Trophoblast cell (in vitro differentiated cells and primary cell): ENCODE measurements at regions not wholly inside any gene's neighbourhood (a gene's known extent, or its start where the extent isn't known, plus 50 kb on each side); places are given as distances from the start of the nearest gene placed in this dataset.

Experiments used
- DNase-seq, 2 donors: peaks; one replicate each; pipeline ENCODE4 v3.0.0-alpha.2; 2016
- H2AFZ ChIP-seq: 2 replicates; pipeline ENCODE4 v1.6.1; 2013; ENCODE audit warnings: low read length, moderate library complexity, mild to moderate bottlenecking; ENCODE audit not compliant: insufficient read depth, poor library complexity
- H2AK5ac ChIP-seq: 2 replicates; pipeline ENCODE4 v1.6.1; 2013; ENCODE audit warnings: mild to moderate bottlenecking, low read length
- H2BK120ac ChIP-seq: 2 replicates; pipeline ENCODE4 v1.6.1; 2013; ENCODE audit warnings: low read length, mild to moderate bottlenecking, moderate library complexity; ENCODE audit not compliant: insufficient read depth, poor library complexity
- H2BK12ac ChIP-seq: 2 replicates; pipeline ENCODE4 v1.6.1; 2013; ENCODE audit warnings: mild to moderate bottlenecking, low read length, moderate library complexity
- H2BK5ac ChIP-seq: 2 replicates; pipeline ENCODE4 v1.6.1; 2013; ENCODE audit warnings: low read length, low read depth, moderate library complexity, mild to moderate bottlenecking; ENCODE audit not compliant: poor library complexity
- H3K14ac ChIP-seq: 2 replicates; pipeline ENCODE4 v1.6.1; 2013; ENCODE audit warnings: mild to moderate bottlenecking, low read length
- H3K18ac ChIP-seq: 2 replicates; pipeline ENCODE4 v1.6.1; 2013; ENCODE audit warnings: mild to moderate bottlenecking, low read length
- H3K23ac ChIP-seq: 2 replicates; pipeline ENCODE4 v1.6.1; 2013; ENCODE audit warnings: low read length
- H3K27ac ChIP-seq: 2 replicates; pipeline ENCODE4 v1.5.1; 2013; ENCODE audit warnings: low read depth, mild to moderate bottlenecking, inconsistent platforms, low read length, moderate library complexity
- H3K27me3 ChIP-seq: 2 replicates; pipeline ENCODE4 v1.6.1; 2013; ENCODE audit warnings: inconsistent platforms, mild to moderate bottlenecking, low read length, moderate library complexity; ENCODE audit not compliant: insufficient read depth
- H3K36me3 ChIP-seq, 2 experiments: 1 replicate in 1 of 2; 2 replicates in 1 of 2; pipeline ENCODE4 v1.6.1; 2013; ENCODE audit warnings: low read length in 2 of 2, mild to moderate bottlenecking in 2 of 2, moderate library complexity in 1 of 2; ENCODE audit not compliant: insufficient read depth in 2 of 2, control insufficient read depth in 1 of 2
- H3K4ac ChIP-seq: 2 replicates; pipeline ENCODE4 v1.6.1; 2013; ENCODE audit warnings: low read depth, mild to moderate bottlenecking, low read length, moderate library complexity
- H3K4me1 ChIP-seq, 2 experiments: 1 replicate in 1 of 2; 2 replicates in 1 of 2; pipeline ENCODE4 v1.6.1; 2013; ENCODE audit warnings: low read length in 2 of 2, mild to moderate bottlenecking in 2 of 2, moderate library complexity in 1 of 2; ENCODE audit not compliant: insufficient read depth in 2 of 2, control insufficient read depth in 1 of 2
- H3K4me2 ChIP-seq: 2 replicates; pipeline ENCODE4 v1.6.1; 2013; ENCODE audit warnings: inconsistent platforms, mild to moderate bottlenecking, low read length, moderate library complexity
- H3K4me3 ChIP-seq: 2 replicates; pipeline ENCODE4 v1.5.1; 2013; ENCODE audit warnings: mild to moderate bottlenecking, low read depth, low read length, inconsistent platforms
- H3K79me1 ChIP-seq: one replicate; pipeline ENCODE4 v1.6.1; 2013; ENCODE audit warnings: low read length
- H3K79me2 ChIP-seq: 2 replicates; pipeline ENCODE4 v1.6.1; 2013; ENCODE audit warnings: low read length, mild to moderate bottlenecking; ENCODE audit not compliant: control insufficient read depth, insufficient read depth, poor library complexity
- H3K9ac ChIP-seq: 2 replicates; pipeline ENCODE4 v1.6.1; 2013; ENCODE audit warnings: mild to moderate bottlenecking, low read length
- H3K9me3 ChIP-seq: 2 replicates; pipeline ENCODE4 v1.6.1; 2013; ENCODE audit warnings: low read depth, mild to moderate bottlenecking, control low read depth, inconsistent platforms, low read length; ENCODE audit not compliant: insufficient read depth
- H4K12ac ChIP-seq: 2 replicates; pipeline ENCODE4 v1.6.1; 2013; ENCODE audit warnings: low read depth, mild to moderate bottlenecking, low read length, moderate library complexity
- H4K8ac ChIP-seq: 2 replicates; pipeline ENCODE4 v1.6.1; 2013; ENCODE audit warnings: low read depth, mild to moderate bottlenecking, low read length, moderate library complexity
- H4K91ac ChIP-seq: one replicate; pipeline ENCODE4 v1.6.1; 2013; ENCODE audit warnings: low read depth, mild to moderate bottlenecking, low read length, moderate library complexity
- WGBS: extraction: QIAGEN DNeasy Blood & Tissue Kit; methylation state at CpG from one replicate; pipeline ENCODE4 v1.1.7; 2013; ENCODE audit warnings: missing lambda C conversion rate; ENCODE audit not compliant: insufficient read length, insufficient coverage; ENCODE audit errors: extremely low coverage; 5-methylcytosine and 5-hydroxymethylcytosine counted together

DNA sequence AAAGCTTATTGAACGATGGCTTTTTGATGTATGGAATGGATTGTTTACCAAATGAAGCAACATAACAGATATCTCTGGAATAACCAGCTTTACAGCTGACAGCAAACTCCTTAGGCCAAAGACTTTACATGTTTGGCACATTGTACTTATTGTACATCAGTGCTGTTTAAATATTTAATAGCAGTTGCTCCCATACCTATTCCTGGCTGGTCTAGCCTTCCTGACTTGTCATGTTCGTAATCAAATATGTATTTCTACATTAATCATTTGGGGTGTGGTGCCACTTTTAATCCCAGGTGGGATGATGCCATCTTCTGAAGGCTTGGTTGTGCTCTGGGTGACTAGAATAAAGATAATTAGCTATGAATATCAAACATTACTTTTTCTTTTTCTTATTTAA is 67.4 kb upstream of the FRY start:
- Histone ChIP-seq H3K18ac (no peak overlapping the region), H2BK5ac (no peak overlapping the region), H2AK5ac (no peak overlapping the region), H2BK120ac (no peak overlapping the region), H3K23ac (no peak overlapping the region), H3K4me3 (no peak overlapping the region), H3K27me3 (no peaks in the 10 kb centered on the region), H3K9ac (no peak overlapping the region), H3K79me1 (no peaks in the 10 kb centered on the region), H3K9me3 (no peaks in the 10 kb centered on the region), H4K91ac (no peak overlapping the region), H3K4ac (no peak overlapping the region), H3K4me1 (peaks cover 0 to 2% of the 10 kb centered on the region in 2 experiments), H3K4me2 (no peak overlapping the region), H2AFZ (no peak overlapping the region), H2BK12ac (no peak overlapping the region), H4K12ac (no peak overlapping the region), H3K79me2 (no peaks in the 10 kb centered on the region), H3K27ac (no peak overlapping the region), H3K14ac (no peak overlapping the region), H3K36me3 (no peaks in the 10 kb centered on the region), H4K8ac (no peak overlapping the region)
- WGBS, result no CpG with 5 or more reads among the region's 2 CpGs
- DNase-seq, result no peak

DNA sequence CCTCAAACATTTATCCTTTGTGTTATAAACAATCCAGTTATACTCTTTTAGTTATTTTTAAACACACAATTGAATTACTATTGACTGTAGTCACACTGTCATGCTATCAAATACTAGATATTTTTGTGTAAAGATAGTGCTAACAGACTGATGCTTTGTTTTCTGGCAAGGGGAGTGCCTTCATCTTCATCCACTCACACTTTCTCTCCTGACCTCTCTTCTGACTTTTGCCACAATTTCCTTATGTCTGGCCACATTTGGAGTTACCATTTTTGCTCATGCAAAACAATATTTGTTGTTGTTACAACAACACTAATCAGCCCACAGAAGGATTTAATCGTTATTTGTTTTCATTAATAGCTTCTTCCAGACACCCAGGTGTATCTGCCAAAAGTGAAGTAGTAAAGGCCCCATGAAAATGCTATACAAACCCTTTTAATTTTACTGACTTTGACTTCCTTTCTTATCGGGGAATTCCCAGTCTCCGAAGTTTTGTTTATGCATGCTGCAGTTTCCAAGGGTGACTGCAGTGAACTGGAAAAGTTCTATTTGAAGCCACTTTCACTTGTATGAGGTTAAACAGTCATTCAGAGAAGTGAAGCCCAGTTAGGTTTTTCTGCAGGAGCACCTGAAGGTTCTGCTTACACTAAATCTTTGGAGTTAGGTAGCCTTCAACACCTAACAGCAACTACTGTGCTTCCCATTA is 66.1 kb upstream of the FRY start:
- Histone ChIP-seq H3K4me1 (peaks cover 0 to 2% of the 10 kb centered on the region in 2 experiments), H3K14ac (no peak overlapping the region), H3K4me2 (no peak overlapping the region), H4K8ac (no peak overlapping the region), H2BK120ac (no peak overlapping the region), H3K79me1 (no peaks in the 10 kb centered on the region), H3K36me3 (no peaks in the 10 kb centered on the region), H3K9me3 (no peaks in the 10 kb centered on the region), H3K9ac (no peak overlapping the region), H2AK5ac (no peak overlapping the region), H3K27ac (no peak overlapping the region), H4K91ac (no peak overlapping the region), H3K4me3 (no peak overlapping the region), H2BK12ac (no peak overlapping the region), H3K23ac (no peak overlapping the region), H2BK5ac (no peak overlapping the region), H3K18ac (no peak overlapping the region), H3K4ac (no peak overlapping the region), H2AFZ (no peak overlapping the region), H4K12ac (no peak overlapping the region), H3K27me3 (no peaks in the 10 kb centered on the region), H3K79me2 (no peaks in the 10 kb centered on the region)
- peak in 1 of 2 donors; percentile 13 for DNase-seq
- no CpG with 5 or more reads among the region's 3 CpGs for WGBS

DNA sequence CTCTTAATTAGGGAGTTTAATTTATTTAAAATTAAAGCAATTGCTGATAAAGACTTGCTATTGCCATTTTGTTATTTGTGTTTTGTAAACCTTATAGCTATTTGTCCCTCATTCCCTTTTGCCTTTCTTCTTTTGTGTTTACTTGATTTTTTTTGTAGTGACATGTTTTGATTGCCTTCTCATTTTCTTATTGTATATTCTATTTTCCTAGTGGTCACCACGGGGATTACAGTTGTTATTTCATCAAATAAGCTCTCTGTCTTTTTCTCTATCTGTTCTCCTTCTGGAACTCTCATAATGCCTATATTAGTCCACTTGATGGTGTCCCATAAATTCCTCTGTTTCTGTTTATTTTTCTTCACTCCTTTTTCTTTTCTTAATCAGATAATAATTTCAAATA is 64.4 kb upstream of the FRY start:
- Histone ChIP-seq H3K18ac (no peak overlapping the region), H3K4me1 (peaks cover 0 to 2% of the 10 kb centered on the region in 2 experiments), H3K4ac (no peak overlapping the region), H3K27me3 (no peaks in the 10 kb centered on the region), H2BK5ac (no peak overlapping the region), H3K23ac (no peak overlapping the region), H4K8ac (no peak overlapping the region), H3K36me3 (no peaks in the 10 kb centered on the region), H3K79me2 (no peaks in the 10 kb centered on the region), H2AFZ (no peak overlapping the region), H4K91ac (no peak overlapping the region), H4K12ac (no peak overlapping the region), H3K9ac (no peak overlapping the region), H3K14ac (no peak overlapping the region), H3K79me1 (no peaks in the 10 kb centered on the region), H3K9me3 (no peaks in the 10 kb centered on the region), H3K27ac (no peak overlapping the region), H2AK5ac (no peak overlapping the region), H2BK120ac (no peak overlapping the region), H3K4me3 (no peak overlapping the region), H2BK12ac (no peak overlapping the region), H3K4me2 (no peak overlapping the region)
- peak in 1 of 2 donors; percentile 30 for DNase-seq
- WGBS, result no CpG with 5 or more reads among the region's 1 CpG

DNA sequence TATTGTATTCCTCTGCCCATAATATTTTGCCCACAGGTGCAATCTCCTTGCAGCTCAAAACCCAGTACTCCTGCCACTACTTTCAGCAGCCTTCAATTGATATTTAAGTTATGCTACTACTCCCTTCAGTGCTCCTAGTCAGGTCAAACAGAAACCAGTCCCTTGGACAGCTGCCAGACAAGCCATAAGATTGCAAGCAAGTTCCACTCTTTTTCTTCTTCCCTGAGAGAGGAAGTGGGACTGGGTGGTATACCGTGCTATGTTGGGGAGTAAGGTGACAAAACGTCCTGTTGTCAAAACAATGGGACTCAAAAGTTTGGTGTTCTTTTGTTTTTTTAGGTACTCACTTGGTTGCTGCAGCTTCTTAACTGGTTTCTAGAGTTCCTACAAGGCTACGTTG is 63.1 kb upstream of the FRY start:
- no CpG with 5 or more reads among the region's 3 CpGs for WGBS
- no peak overlapping the region for H3K14ac ChIP-seq
- no peak overlapping the region for H3K27ac ChIP-seq
- no peak overlapping the region for H2BK12ac ChIP-seq
- no peaks in the 10 kb centered on the region for H3K79me1 ChIP-seq
- H3K79me2 ChIP-seq, result no peaks in the 10 kb centered on the region
- no peak overlapping the region for H3K18ac ChIP-seq
- H3K9me3 ChIP-seq, result no peaks in the 10 kb centered on the region
- H3K9ac ChIP-seq, result no peak overlapping the region
- no peak overlapping the region for H4K91ac ChIP-seq
- H2AFZ ChIP-seq, result no peak overlapping the region
- no peaks in the 10 kb centered on the region for H3K27me3 ChIP-seq
- H3K4me3 ChIP-seq, result no peak overlapping the region
- no peak overlapping the region for H3K4ac ChIP-seq
- no peaks in the 10 kb centered on the region for H3K36me3 ChIP-seq
- no peak overlapping the region for H3K4me2 ChIP-seq
- no peak overlapping the region for H4K12ac ChIP-seq
- no peak overlapping the region for H2BK120ac ChIP-seq
- H4K8ac ChIP-seq, result no peak overlapping the region
- DNase-seq, result no peak
- H3K4me1 ChIP-seq, result peaks cover 0 to 2% of the 10 kb centered on the region in 2 experiments
- no peak overlapping the region for H2BK5ac ChIP-seq
- H2AK5ac ChIP-seq, result no peak overlapping the region
- H3K23ac ChIP-seq, result no peak overlapping the region
